Gastrocnemius medialis (tissue), 4 donors: ENCODE measurements at regions not wholly inside any gene's neighbourhood (a gene's known extent, or its start where the extent isn't known, plus 50 kb on each side); places are given as distances from the start of the nearest gene placed in this dataset.
"Not testable (repeated sequence)": the region's sequence is repeated elsewhere in the genome, so short reads cannot be mapped to it uniquely, and the experiment has no call there.

Experiments
- ATAC-seq, 2 donors: fragments of 150-250 bp; one replicate each; pipeline ENCODE4 v1.9.1; 2016
- DNase-seq, 2 donors: peaks; one replicate each; pipeline ENCODE4 v3.0.0-alpha.2; 2019
- H3K27ac ChIP-seq, 4 donors: fragments of 200-600 bp; sonication (generic); 1 replicate in 1 of 4; 2 replicates in 3 of 4; pipeline ENCODE4 v1.5.1; 2016 to 2018; ENCODE audit warnings: mild to moderate bottlenecking in 2 of 4, moderate library complexity in 1 of 4
- H3K27me3 ChIP-seq, 3 donors: fragments of 200-600 bp; sonication (generic) in 2 of 3; 1 replicate in 1 of 3; 2 replicates in 2 of 3; pipeline versions ENCODE4 v1.5.1 to v1.6.0; 2016 to 2019; ENCODE audit warnings: mild to moderate bottlenecking in 1 of 3, moderate library complexity in 1 of 3
- H3K36me3 ChIP-seq, 2 donors: fragments of 200-600 bp; sonication (generic) in 1 of 2; one replicate each; pipeline ENCODE4 v1.5.1; 2017 to 2018
- H3K4me1 ChIP-seq, 2 donors: fragments of 200-600 bp; sonication (generic) in 1 of 2; one replicate each; pipeline ENCODE4 v1.5.1; 2016 to 2017; ENCODE audit warnings: mild to moderate bottlenecking in 2 of 2
- H3K4me3 ChIP-seq, 4 donors: fragments of 200-600 bp; sonication (generic) in 3 of 4; 1 replicate in 1 of 4; 2 replicates in 3 of 4; pipeline ENCODE4 v1.5.1; 2016 to 2019; ENCODE audit warnings: mild to moderate bottlenecking in 2 of 4
- H3K9me3 ChIP-seq, 3 donors: fragments of 200-600 bp; sonication (generic) in 2 of 3; 1 replicate in 1 of 3; 2 replicates in 2 of 3; pipeline ENCODE4 v1.5.1; 2016 to 2019
- POLR2A ChIP-seq, 2 donors: fragments of 450-650 bp; IDR thresholded peaks; one replicate each; pipeline ENCODE4 v1.6.1; 2017; ENCODE audit warnings: antibody characterized with exemption in 2 of 2, mild to moderate bottlenecking in 2 of 2, moderate library complexity in 2 of 2
- in situ Hi-C, 4 donors: fragments of 200-750 bp; cut with MboI; loops; one replicate each; pipeline versions ENCODE4 v1.15.0 to v1.8.0; 2017; ENCODE audit warnings: low sequenced_read_pairs in 4 of 4
- intact Hi-C: fragments of 100-400 bp; cut with DNase I; formaldehyde crosslinking; loops from one replicate; pipeline ENCODE4 v1.15.1; 2023; ENCODE audit warnings: low total_unique reads
- TF ChIP-seq, protein P1 (sequence below), 5 experiments: fragments of 450-650 bp in 3 of 5; fragments of 200-600 bp in 2 of 5; sonication (generic) in 2 of 5; IDR thresholded peaks in 4 of 5; conservative IDR thresholded peaks in 1 of 5; 1 replicate in 4 of 5; 2 replicates in 1 of 5; pipeline ENCODE4 v1.5.1; 2016 to 2019; ENCODE audit warnings: antibody characterized with exemption in 5 of 5, mild to moderate bottlenecking in 3 of 5, moderate library complexity in 3 of 5

DNA sequence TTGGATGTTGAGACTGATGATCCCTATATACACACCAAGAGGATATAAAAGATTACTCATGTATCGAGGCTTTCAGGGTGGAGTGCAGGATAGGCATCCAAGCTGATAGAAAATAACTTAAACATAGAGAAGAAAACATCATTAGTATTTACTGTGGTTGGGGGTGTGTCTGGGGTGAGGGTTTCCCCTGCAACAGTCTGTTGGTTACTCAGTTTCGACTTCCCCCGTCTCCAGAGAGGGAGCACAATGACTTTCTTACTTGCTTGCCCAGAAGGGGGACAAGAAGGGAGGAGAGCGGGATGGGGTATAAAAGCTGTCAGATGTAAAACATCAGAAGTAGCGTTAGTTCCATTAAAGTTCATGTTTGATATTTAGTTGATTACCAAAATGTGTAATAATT, 717.4 kb upstream of the ZP4 start:
- H3K27me3 ChIP-seq: no peaks in the 10 kb centered on the region

DNA sequence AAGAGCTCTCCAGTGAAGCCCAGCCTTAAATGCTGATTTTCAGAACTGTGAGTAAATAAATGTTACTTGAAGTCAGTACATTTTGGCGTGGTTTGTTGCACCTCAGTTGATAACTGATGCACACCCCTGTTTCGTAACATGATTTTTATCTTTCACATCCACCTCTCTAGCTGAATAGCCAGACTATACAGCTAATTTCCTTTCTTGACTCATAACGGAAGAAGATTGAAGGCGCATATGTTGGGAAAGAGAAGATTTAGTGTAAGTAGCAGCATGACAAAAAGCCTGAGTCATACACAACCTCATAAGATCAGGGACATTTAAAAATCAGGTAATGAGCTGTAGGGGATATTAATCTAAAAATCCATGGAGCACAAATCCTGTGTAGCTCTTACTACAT, 716.2 kb upstream of the ZP4 start:
- H3K9me3 ChIP-seq: no peaks in the 10 kb centered on the region
- H3K4me1 ChIP-seq: no peaks in the 10 kb centered on the region
- no peak for TF ChIP-seq POLR2A (IDR thresholded peaks at IDR 0.05)
- TF ChIP-seq, protein P1, sequence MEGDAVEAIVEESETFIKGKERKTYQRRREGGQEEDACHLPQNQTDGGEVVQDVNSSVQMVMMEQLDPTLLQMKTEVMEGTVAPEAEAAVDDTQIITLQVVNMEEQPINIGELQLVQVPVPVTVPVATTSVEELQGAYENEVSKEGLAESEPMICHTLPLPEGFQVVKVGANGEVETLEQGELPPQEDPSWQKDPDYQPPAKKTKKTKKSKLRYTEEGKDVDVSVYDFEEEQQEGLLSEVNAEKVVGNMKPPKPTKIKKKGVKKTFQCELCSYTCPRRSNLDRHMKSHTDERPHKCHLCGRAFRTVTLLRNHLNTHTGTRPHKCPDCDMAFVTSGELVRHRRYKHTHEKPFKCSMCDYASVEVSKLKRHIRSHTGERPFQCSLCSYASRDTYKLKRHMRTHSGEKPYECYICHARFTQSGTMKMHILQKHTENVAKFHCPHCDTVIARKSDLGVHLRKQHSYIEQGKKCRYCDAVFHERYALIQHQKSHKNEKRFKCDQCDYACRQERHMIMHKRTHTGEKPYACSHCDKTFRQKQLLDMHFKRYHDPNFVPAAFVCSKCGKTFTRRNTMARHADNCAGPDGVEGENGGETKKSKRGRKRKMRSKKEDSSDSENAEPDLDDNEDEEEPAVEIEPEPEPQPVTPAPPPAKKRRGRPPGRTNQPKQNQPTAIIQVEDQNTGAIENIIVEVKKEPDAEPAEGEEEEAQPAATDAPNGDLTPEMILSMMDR (IDR thresholded peaks at IDR 0.05 in 4 of 5, conservative IDR thresholded peaks at IDR 0.05 in 1 of 5): no peak
- H3K4me3 ChIP-seq: no peak overlapping the region
- DNase-seq (no peak), ATAC-seq (no peak)
- H3K27me3 ChIP-seq: no peaks in the 10 kb centered on the region
- intact Hi-C loops (no loop called here), in situ Hi-C loops (no loop called here)
- no peaks in the 10 kb centered on the region for H3K36me3 ChIP-seq
- no peak overlapping the region for H3K27ac ChIP-seq

More for the DNA sequence above, 717.4 kb upstream of the ZP4 start:
- no peak for TF ChIP-seq POLR2A (IDR thresholded peaks at IDR 0.05)
- TF ChIP-seq, protein P1 (IDR thresholded peaks at IDR 0.05 in 4 of 5, conservative IDR thresholded peaks at IDR 0.05 in 1 of 5): no peak
- H3K36me3 ChIP-seq: no peaks in the 10 kb centered on the region
- H3K4me3 ChIP-seq: no peak overlapping the region
- no peak overlapping the region for H3K27ac ChIP-seq
- intact Hi-C loops (no loop called here), in situ Hi-C loops (no loop called here)
- H3K9me3 ChIP-seq: no peaks in the 10 kb centered on the region
- H3K4me1 ChIP-seq: no peaks in the 10 kb centered on the region
- ATAC-seq (no peak), DNase-seq (no peak)

DNA sequence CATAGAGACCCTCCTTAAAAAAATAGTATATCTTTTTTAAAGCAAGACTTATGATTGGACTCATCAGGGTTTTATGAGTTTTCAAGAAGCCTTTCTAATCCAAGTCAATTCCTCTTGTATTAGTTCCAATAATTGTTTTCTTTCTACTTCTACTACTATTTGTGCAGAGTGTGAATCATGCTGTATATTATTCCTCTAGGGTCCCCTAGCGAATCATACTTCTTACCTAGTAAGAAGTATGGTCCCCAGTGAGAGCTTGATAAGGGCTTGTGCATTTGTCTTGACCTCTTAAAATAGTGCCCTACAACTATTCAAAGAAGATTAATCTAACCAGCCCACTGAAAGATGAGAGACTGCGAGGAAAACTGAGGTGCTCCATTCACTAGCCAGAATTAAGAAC, 715.7 kb upstream of the ZP4 start:
- Histone ChIP-seq H3K4me3 (no peak overlapping the region), H3K4me1 (no peaks in the 10 kb centered on the region), H3K36me3 (no peaks in the 10 kb centered on the region), H3K27me3 (no peaks in the 10 kb centered on the region), H3K9me3 (no peaks in the 10 kb centered on the region), H3K27ac (no peak overlapping the region)
- in situ Hi-C loops (no loop called here), intact Hi-C loops (no loop called here)
- ATAC-seq (no peak), DNase-seq (no peak)
- TF ChIP-seq, protein P1 (IDR thresholded peaks at IDR 0.05 in 4 of 5, conservative IDR thresholded peaks at IDR 0.05 in 1 of 5): no peak
- TF ChIP-seq POLR2A (IDR thresholded peaks at IDR 0.05): no peak

DNA sequence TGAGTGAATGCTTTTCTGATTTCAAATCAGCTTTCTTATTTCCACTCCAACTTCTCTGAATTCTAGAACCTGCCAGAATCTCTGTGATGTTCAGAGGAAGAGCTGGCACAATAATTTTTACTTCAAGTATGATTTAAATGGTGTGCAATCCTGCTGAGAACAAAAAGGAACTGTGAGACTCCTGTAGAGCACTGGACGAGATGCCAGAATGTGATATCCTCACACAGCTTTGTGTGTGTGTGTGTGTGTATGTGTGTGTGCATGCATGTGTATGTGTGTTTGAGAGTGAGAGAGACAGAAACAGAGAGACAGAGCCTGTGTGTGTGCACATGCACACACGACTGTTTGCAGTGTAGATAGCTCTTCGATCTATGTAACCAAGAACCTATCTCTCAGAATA, 713.6 kb upstream of the ZP4 start:
- H3K9me3 ChIP-seq: no peaks in the 10 kb centered on the region
- H3K27ac ChIP-seq: no peak overlapping the region
- intact Hi-C loops: no loop called here
- ATAC-seq (no peak), DNase-seq (no peak)
- H3K4me1 ChIP-seq: no peaks in the 10 kb centered on the region
- no peak for TF ChIP-seq POLR2A (IDR thresholded peaks at IDR 0.05)
- TF ChIP-seq, protein P1 (IDR thresholded peaks at IDR 0.05 in 4 of 5, conservative IDR thresholded peaks at IDR 0.05 in 1 of 5): no peak
- no peak overlapping the region for H3K4me3 ChIP-seq
- in situ Hi-C loops: no loop called here
- H3K27me3 ChIP-seq: no peaks in the 10 kb centered on the region
- no peaks in the 10 kb centered on the region for H3K36me3 ChIP-seq

DNA sequence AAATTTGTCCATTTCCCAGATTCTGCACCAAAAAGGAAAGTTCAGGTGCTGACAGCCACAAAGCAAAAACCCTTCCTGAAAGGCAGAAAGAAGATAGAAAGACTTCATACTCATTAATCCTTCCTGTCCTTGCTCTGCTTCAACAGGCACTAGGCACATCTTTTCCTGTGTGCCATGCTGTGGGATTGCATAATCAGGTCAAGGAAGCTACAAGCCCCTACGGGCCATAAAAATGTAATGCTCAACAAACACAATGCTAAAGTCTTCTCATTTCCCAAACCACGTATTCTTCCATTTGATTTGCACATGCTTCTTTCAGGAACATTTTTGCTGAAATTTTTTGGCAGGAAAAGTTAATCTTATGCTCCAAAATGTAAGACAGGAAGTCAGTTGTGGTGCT, 710.9 kb upstream of the ZP4 start:
- ATAC-seq, H3K4me3 ChIP-seq, DNase-seq, in situ Hi-C loops, intact Hi-C loops, H3K27me3 ChIP-seq, H3K4me1 ChIP-seq, H3K36me3 ChIP-seq, H3K9me3 ChIP-seq, H3K27ac ChIP-seq: not testable (repeated sequence)
